OCI-LY3 (cell line): ENCODE measurements at regions not wholly inside any gene's neighbourhood (a gene's known extent, or its start where the extent isn't known, plus 50 kb on each side); places are given as distances from the start of the nearest gene placed in this dataset.

Source experiments
- EZH2phosphoT487 ChIP-seq: fragments of 200-600 bp; shearing (Covaris generic); IDR thresholded peaks from 2 replicates; pipeline ENCODE4 v1.6.1; 2018; ENCODE audit warnings: antibody characterized with exemption, mixed run types, low read depth
- TF ChIP-seq, protein P1 (sequence below): fragments of 200-600, 300-600 bp; sonication (generic); IDR thresholded peaks from 2 replicates; pipeline ENCODE4 v1.5.1; 2014; ENCODE audit warnings: antibody characterized with exemption, low read length, low read depth

DNA sequence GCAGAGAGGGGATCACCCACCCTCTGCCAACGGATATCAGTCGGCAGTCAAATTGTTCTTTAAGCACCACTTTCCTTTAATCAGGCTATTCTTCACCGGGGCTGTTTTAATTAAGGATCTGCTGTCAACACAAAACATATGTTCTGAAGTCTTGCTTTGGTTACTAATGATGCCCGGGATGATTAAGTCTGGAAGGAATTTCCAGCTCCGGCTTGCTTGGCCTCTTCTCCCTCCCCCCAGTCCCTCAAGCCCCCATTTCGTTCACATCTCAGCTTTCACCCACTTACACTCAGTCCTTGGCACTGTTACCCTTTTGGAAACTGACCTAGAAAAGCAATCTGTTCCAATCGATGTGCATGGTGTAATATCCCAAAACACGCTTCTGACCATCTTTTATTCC lies 74.7 kb downstream of the MSX2 start:
- TF ChIP-seq, protein P1, sequence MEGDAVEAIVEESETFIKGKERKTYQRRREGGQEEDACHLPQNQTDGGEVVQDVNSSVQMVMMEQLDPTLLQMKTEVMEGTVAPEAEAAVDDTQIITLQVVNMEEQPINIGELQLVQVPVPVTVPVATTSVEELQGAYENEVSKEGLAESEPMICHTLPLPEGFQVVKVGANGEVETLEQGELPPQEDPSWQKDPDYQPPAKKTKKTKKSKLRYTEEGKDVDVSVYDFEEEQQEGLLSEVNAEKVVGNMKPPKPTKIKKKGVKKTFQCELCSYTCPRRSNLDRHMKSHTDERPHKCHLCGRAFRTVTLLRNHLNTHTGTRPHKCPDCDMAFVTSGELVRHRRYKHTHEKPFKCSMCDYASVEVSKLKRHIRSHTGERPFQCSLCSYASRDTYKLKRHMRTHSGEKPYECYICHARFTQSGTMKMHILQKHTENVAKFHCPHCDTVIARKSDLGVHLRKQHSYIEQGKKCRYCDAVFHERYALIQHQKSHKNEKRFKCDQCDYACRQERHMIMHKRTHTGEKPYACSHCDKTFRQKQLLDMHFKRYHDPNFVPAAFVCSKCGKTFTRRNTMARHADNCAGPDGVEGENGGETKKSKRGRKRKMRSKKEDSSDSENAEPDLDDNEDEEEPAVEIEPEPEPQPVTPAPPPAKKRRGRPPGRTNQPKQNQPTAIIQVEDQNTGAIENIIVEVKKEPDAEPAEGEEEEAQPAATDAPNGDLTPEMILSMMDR, result no peak
- no peak for TF ChIP-seq EZH2phosphoT487
